ENCODE measurements at regions not wholly inside any gene's neighbourhood (a gene's known extent, or its start where the extent isn't known, plus 50 kb on each side); places are given as distances from the start of the nearest gene placed in this dataset.

DNA sequence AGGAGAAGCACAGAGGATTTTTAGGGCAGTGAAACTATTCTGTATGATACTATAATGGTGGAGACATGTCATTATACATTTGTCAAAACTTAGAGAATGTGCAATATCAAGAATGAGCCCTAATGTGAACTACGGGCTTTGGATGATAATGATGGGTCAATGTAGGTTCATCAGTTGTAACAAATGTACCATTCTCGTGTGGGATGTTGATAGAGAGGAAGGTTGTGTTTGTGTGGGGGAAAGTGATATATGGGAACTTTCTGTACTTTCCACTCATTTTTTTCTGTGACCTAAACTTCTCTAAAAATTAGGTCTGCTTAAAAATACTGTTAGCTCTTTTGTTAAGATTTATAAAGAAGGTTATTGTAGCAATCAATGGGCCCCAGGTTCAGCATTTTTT, 138.9 kb downstream of the SPATA31D1 start:
- no peak for DNase-seq (ENCODE audit: low read depth)
- TF ChIP-seq, protein P1, sequence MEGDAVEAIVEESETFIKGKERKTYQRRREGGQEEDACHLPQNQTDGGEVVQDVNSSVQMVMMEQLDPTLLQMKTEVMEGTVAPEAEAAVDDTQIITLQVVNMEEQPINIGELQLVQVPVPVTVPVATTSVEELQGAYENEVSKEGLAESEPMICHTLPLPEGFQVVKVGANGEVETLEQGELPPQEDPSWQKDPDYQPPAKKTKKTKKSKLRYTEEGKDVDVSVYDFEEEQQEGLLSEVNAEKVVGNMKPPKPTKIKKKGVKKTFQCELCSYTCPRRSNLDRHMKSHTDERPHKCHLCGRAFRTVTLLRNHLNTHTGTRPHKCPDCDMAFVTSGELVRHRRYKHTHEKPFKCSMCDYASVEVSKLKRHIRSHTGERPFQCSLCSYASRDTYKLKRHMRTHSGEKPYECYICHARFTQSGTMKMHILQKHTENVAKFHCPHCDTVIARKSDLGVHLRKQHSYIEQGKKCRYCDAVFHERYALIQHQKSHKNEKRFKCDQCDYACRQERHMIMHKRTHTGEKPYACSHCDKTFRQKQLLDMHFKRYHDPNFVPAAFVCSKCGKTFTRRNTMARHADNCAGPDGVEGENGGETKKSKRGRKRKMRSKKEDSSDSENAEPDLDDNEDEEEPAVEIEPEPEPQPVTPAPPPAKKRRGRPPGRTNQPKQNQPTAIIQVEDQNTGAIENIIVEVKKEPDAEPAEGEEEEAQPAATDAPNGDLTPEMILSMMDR (IDR thresholded peaks at IDR 0.05; ENCODE audit: insufficient read depth, low read depth, low read length, missing control alignments) = no peak
- no peak overlapping the region for H3K4me3 ChIP-seq (ENCODE audit: low read length)

DNA sequence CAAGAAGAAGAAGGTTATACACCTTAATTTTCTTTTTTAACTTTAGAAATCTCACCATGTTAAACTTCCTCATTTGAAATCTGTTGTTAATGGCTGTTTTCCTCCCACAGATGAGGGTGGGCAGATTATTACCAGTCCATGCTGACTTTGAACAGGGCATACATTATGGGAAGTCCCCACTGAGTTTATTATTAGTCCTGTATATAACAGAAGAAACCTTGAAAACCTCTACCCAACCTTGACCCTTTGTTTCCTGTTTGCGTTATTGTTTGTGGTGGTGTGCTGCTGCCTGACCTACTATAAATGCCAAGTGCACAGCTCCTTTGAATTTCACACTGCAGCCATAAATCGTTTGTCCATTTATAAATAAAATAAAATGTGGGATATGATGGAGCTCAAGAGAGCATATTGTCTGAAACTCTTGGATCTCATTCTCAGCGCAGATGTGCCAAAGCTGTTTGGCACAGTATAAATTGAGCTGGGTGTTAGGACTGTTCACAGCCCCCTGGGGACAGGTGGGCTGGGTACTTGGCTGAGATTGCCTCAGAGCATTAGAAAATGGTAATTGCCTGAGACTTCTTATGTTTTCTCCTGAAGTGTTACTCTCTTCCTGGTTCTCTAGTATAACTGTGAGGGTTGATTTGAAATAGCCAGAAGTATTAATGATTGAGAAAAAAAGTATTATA, 139.6 kb downstream of the SPATA31D1 start:
- TF ChIP-seq, protein P1 (IDR thresholded peaks at IDR 0.05; ENCODE audit: insufficient read depth, low read depth, low read length, missing control alignments) = no peak
- H3K4me3 ChIP-seq (ENCODE audit: low read length) = no peak overlapping the region
- no peak for DNase-seq (ENCODE audit: low read depth)

DNA sequence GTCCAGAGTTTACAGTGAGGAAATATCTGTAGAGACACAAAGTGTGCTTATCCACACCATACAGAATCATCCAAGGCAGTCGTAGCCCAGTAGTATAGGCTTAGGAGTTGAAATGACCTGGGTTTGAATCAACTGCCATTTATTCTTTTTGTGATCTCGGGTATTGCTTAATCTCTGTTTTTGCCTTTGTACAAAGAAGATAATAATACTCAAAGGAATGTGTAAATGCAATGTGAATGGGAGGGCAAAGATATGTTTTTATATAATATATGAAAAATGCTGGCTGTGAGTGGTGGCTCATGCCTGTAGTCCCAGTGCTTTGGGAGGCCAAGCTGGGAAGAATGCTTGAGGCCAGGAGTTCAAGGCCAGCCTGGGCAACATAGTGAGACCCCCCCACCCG, 141.1 kb downstream of the SPATA31D1 start:
- no peak for DNase-seq (ENCODE audit: low read depth)
- no peak overlapping the region for H3K4me3 ChIP-seq (ENCODE audit: low read length)
- TF ChIP-seq, protein P1 (IDR thresholded peaks at IDR 0.05; ENCODE audit: insufficient read depth, low read depth, low read length, missing control alignments) = no peak

DNA sequence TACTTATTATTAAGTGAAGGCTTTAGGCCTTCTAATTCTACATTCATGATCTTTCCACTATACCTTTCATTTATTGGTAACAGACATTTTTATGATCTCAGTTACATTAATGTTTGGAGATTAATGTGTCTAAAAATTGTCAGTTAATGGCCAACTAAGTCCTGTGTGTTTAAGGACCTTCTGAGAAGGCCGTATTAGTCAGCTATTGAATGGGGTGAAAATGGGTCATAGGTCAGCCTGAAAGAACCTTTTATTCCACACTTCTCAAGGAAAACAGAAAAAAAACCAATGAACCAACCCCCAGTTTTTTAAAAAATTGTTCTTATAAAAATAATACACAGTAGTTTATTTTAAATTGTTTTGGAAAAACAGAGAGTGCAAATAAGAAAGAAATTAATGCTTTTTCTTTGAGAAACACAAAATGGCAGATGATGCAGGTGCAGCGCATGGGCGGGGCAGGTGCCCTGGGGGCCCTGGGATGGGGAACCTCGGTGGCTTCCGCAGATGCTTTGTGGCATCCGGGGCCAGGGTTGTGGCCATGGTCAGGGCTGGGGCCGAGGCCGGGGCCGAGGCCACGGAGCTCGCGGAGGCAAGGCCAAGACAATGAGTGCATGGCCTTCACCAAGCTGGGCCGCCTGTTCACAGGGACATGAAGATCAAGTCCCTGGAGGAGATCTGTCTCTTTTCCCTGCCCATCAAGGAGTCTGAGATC, 141.9 kb downstream of the SPATA31D1 start:
- TF ChIP-seq, protein P1 (IDR thresholded peaks at IDR 0.05; ENCODE audit: insufficient read depth, low read depth, low read length, missing control alignments) = no peak

DNA sequence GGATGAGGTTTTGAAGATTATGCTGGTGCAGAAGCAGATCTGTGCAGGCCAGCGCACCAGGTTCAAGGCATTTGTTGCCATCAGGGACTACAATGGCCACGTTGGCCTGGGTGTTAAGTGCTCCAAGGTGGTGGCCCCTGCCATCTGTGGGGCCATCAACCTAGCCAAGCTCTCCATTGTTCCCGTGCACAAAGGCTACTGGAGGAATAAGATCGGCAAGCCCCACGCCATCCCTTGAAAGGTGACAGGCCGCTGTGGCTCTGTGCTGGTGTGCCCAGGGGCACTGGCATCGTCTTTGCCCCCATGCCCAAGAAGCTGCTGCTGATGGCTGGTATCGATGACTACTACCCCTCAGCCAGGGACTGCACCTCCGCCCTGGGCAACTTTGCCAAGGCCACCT, 142.5 kb downstream of the SPATA31D1 start:
- DNase-seq (ENCODE audit: low read depth) = no peak
- TF ChIP-seq, protein P1 (IDR thresholded peaks at IDR 0.05; ENCODE audit: insufficient read depth, low read depth, low read length, missing control alignments) = no peak
- H3K4me3 ChIP-seq (ENCODE audit: low read length) = no peak overlapping the region

More for the DNA sequence above, 141.9 kb downstream of the SPATA31D1 start:
- H3K4me3 ChIP-seq (ENCODE audit: low read length) = no peak overlapping the region
- DNase-seq (ENCODE audit: low read depth) = no peak

DNA sequence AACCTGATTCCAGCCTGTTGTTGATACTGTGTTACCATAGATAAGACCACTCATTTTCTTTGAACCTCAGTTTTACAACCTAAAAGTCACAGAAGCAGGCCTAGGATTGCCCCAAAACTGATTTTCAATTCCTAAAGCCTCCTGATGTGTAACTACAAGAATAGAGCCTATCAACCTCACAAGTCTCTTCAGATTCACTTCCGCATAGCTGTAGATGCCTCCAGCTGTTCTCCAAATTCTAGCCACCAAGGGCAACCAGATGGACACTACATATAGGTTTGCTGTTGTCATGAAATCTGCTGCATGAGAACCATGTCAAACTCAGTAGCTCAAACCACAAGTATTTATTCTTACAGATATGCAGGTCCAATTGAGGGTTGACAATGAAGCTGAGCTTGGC, 143.5 kb downstream of the SPATA31D1 start:
- no peak for DNase-seq (ENCODE audit: low read depth)
- no peak overlapping the region for H3K4me3 ChIP-seq (ENCODE audit: low read length)
- TF ChIP-seq, protein P1 (IDR thresholded peaks at IDR 0.05; ENCODE audit: insufficient read depth, low read depth, low read length, missing control alignments) = no peak

All from epithelial cell of esophagus (primary cell).